ENCODE measurements at regions not wholly inside any gene's neighbourhood (a gene's known extent, or its start where the extent isn't known, plus 50 kb on each side); places are given as distances from the start of the nearest gene placed in this dataset.

DNA sequence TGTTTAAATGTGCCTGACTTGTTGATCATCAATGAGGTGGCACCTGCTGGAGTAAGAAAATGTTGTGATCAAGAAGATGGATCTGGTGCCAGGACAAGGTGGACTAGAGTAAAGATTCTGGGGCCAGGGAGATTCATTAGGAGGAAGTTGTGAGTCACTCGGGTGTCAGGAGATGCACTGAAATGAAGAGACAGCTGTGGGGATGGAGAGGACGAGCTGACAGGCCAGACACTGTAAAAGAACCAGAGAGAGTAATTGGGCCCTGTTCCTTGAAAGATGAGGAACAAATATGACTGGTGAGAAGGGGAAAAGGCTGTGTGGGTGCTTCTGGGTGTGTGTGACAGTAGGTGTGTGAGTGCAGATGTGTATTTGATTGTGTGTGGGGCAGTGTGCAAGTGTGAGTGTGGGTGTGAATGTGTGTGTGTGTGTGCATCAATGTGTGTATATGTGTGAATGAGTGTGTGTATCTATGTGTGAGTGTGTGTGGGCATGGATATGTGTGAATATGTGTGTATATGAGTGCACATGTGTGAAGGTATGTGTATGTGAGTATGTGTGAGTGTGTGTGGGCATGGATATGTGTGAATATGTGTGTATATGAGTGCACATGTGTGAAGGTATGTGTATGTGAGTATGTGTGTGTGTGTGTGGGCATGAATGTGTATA, 260.5 kb downstream of the RFC3 start:
- Mint-ChIP-seq H3K9me3 (peaks cover 0 to 6% (median 4%) of the 10 kb centered on the region in 5 donors), H3K4me1 (no peaks in the 10 kb centered on the region), H3K4me3 (no peak overlapping the region), H3K27me3 (no peaks in the 10 kb centered on the region), H3K36me3 (no peaks in the 10 kb centered on the region), H3K27ac (no peak overlapping the region)
- Histone ChIP-seq H3K4me3 (ENCODE audit: low read length) (no peak overlapping the region), H3K9me3 (ENCODE audit: low read length) (no peaks in the 10 kb centered on the region), H3K4me1 (ENCODE audit: insufficient read depth, low read length) (no peaks in the 10 kb centered on the region), H3K36me3 (ENCODE audit: insufficient read depth, low read length) (no peaks in the 10 kb centered on the region), H3K27me3 (ENCODE audit: insufficient read depth, low read length, poor library complexity, severe bottlenecking) (no peaks in the 10 kb centered on the region), H3K27ac (ENCODE audit: low read depth, low read length) (no peak overlapping the region)
- DNase-seq = no peak
- POLR2A ChIA-PET = no interaction called here
- CTCF ChIA-PET = no interaction called here

DNA sequence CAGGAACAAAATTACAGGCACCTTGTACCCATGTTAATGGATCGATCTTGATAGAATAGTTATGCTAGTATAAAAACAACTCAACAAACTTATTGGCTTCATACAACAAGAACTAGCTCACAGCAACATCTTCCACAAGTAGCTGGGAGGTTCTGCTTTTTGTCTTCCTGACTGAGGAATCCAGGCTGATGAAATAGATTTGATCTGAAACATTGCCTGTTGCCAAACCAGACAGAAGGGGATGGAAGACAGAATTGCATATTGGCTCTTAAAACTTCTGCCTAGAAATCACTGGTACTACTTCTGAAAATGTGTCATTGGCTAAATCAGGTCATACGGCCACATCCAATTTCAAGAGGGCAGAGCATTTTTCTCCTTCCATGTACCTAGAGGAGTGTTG, 267.3 kb downstream of the RFC3 start:
- Histone ChIP-seq H3K36me3 (ENCODE audit: insufficient read depth, low read length) (no peaks in the 10 kb centered on the region), H3K27ac (ENCODE audit: low read depth, low read length) (no peak overlapping the region), H3K4me3 (ENCODE audit: low read length) (no peak overlapping the region), H3K27me3 (ENCODE audit: insufficient read depth, low read length, poor library complexity, severe bottlenecking) (no peaks in the 10 kb centered on the region), H3K9me3 (ENCODE audit: low read length) (no peaks in the 10 kb centered on the region), H3K4me1 (ENCODE audit: insufficient read depth, low read length) (no peaks in the 10 kb centered on the region)
- POLR2A ChIA-PET = no interaction called here
- H3K27me3 Mint-ChIP-seq = no peaks in the 10 kb centered on the region
- no peaks in the 10 kb centered on the region for H3K36me3 Mint-ChIP-seq
- no peaks in the 10 kb centered on the region for H3K4me1 Mint-ChIP-seq
- no peak for DNase-seq
- H3K9me3 Mint-ChIP-seq = peaks cover 0 to 6% (median 0%) of the 10 kb centered on the region in 5 donors
- no peak overlapping the region for H3K4me3 Mint-ChIP-seq
- H3K27ac Mint-ChIP-seq = no peak overlapping the region
- CTCF ChIA-PET = no interaction called here

DNA sequence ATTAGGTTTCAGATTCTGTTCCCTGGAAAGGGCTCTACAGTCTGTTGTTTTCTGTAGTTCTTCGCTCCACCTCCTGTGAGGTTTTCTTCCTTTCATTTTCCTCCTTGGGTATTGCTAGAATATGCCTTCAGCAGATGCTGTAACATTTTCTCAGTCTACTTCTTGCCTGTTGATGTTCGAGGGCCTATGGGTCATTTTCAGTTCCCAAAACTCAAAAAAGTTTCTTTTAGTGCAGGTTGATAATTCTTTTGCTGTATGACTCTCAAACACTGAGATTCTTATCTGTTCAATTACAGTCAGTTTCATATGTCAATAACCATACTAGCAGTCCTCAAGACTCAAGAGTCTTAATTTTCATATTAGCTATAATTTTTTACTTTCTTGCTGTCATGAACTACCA, 268.3 kb downstream of the RFC3 start:
- H3K4me1 ChIP-seq (ENCODE audit: insufficient read depth, low read length) = no peaks in the 10 kb centered on the region
- no peaks in the 10 kb centered on the region for H3K9me3 ChIP-seq (ENCODE audit: low read length)
- no peaks in the 10 kb centered on the region for H3K36me3 Mint-ChIP-seq
- no peak overlapping the region for H3K4me3 Mint-ChIP-seq
- H3K27ac Mint-ChIP-seq = no peak overlapping the region
- peaks cover 0 to 6% (median 0%) of the 10 kb centered on the region in 5 donors for H3K9me3 Mint-ChIP-seq
- no peaks in the 10 kb centered on the region for H3K27me3 Mint-ChIP-seq
- H3K27me3 ChIP-seq (ENCODE audit: insufficient read depth, low read length, poor library complexity, severe bottlenecking) = no peaks in the 10 kb centered on the region
- H3K36me3 ChIP-seq (ENCODE audit: insufficient read depth, low read length) = no peaks in the 10 kb centered on the region
- H3K4me3 ChIP-seq (ENCODE audit: low read length) = no peak overlapping the region
- ChIA-PET CTCF (no interaction called here), POLR2A (no interaction called here)
- H3K27ac ChIP-seq (ENCODE audit: low read depth, low read length) = no peak overlapping the region
- DNase-seq = no peak
- no peaks in the 10 kb centered on the region for H3K4me1 Mint-ChIP-seq

DNA sequence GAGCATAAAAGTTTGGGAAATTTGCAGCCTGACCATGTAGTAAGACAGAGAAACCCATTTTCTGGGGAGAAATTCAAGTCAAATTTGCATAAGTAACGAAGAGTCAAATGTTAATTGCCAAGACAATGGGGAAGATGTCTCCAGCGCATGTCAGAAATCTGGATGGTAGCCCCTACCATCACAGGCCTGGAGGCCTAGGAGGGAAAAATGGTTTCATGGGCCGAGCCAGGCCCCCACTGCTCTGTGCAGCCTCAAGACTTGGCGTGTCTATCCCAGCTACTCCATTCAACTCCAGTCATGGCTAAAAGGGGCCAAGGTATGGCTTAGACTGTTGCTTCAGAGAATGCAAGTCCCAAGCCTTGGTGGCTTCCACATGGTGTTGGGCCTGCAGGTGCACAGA, 269.8 kb downstream of the RFC3 start:
- no peak overlapping the region for H3K27ac ChIP-seq (ENCODE audit: low read depth, low read length)
- Mint-ChIP-seq H3K9me3 (peaks cover 0 to 6% (median 0%) of the 10 kb centered on the region in 5 donors), H3K27me3 (no peaks in the 10 kb centered on the region), H3K4me3 (no peak overlapping the region), H3K4me1 (no peaks in the 10 kb centered on the region), H3K36me3 (no peaks in the 10 kb centered on the region), H3K27ac (no peak overlapping the region)
- no peaks in the 10 kb centered on the region for H3K9me3 ChIP-seq (ENCODE audit: low read length)
- ChIA-PET POLR2A (no interaction called here), CTCF (no interaction called here)
- no peak for DNase-seq
- no peaks in the 10 kb centered on the region for H3K27me3 ChIP-seq (ENCODE audit: insufficient read depth, low read length, poor library complexity, severe bottlenecking)
- H3K36me3 ChIP-seq (ENCODE audit: insufficient read depth, low read length) = no peaks in the 10 kb centered on the region
- H3K4me3 ChIP-seq (ENCODE audit: low read length) = no peak overlapping the region
- H3K4me1 ChIP-seq (ENCODE audit: insufficient read depth, low read length) = no peaks in the 10 kb centered on the region

DNA sequence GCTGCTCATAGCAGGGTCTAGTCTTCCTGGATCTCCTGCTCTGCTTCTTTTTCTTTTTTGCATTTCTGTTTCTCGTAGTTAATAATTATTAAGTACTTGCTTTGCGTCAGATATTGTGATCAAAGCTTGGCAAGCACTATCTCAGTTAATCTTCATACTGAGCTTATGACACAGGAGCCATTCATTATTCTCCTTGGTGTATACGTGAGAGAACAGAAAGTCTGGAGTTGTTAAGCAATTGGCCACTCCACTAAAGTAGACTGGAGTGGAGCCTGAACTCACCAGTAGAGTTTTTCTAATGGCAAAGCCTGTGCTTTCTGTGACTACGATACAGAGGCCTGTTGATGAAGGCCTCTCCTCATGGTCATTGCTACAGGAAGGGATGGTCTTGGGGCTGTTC, 285.9 kb downstream of the RFC3 start:
- CTCF ChIA-PET = no interaction called here
- Histone ChIP-seq H3K27me3 (ENCODE audit: insufficient read depth, low read length, poor library complexity, severe bottlenecking) (no peaks in the 10 kb centered on the region), H3K27ac (ENCODE audit: low read depth, low read length) (no peak overlapping the region), H3K9me3 (ENCODE audit: low read length) (no peaks in the 10 kb centered on the region), H3K4me1 (ENCODE audit: insufficient read depth, low read length) (no peaks in the 10 kb centered on the region), H3K4me3 (ENCODE audit: low read length) (no peak overlapping the region), H3K36me3 (ENCODE audit: insufficient read depth, low read length) (no peaks in the 10 kb centered on the region)
- Mint-ChIP-seq H3K9me3 (peaks cover 0 to 2% (median 0%) of the 10 kb centered on the region in 5 donors), H3K4me3 (no peak overlapping the region), H3K27ac (no peak overlapping the region), H3K27me3 (peaks cover 0 to 1% of the 10 kb centered on the region in 2 donors), H3K36me3 (no peaks in the 10 kb centered on the region), H3K4me1 (no peaks in the 10 kb centered on the region)
- POLR2A ChIA-PET = no interaction called here
- DNase-seq = no peak

DNA sequence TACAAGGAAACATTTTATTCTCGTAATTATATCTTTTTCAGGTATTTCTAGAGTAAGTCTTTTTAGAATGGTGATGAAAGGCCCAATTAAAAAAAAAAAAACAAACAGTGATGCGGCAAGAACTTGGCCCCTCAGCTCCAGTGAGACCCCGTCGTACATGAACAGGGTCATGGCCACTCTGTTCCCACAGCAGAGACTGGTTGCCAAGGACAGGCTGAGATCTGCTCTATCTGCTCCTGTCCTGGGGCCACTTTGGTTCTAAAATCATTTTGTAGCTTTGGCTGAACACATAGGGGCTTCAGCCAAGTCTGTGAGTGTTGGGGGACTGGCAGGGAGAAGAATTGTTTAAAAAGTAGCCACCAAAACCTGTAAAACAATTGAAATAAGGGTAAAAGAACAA, 286.9 kb downstream of the RFC3 start:
- CTCF ChIA-PET = no interaction called here
- no peak for DNase-seq

DNA sequence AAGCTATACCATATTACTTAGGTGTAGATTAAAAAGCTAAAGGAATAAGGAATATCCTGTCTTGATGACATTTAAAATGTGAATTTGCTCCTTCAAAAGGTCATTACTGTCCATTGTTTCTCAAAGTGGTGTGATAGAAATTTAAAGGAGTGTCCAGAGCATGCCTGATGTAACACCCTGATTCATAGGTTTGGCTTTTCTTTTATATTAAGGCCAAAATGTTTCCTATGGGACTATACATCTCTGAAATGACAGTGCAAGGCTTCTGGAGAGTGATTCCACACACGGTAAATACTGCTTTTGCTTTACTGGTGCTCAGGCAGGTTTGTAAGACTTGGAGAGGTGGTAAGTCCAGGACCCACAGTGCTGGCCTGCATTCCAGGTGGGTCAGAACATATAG, 289.9 kb downstream of the RFC3 start:
- no peak overlapping the region for H3K4me3 ChIP-seq (ENCODE audit: low read length)
- peaks cover 0 to 1% of the 10 kb centered on the region in 2 donors for H3K27me3 Mint-ChIP-seq
- DNase-seq = no peak
- H3K9me3 Mint-ChIP-seq = peaks cover 0 to 17% (median 2%) of the 10 kb centered on the region in 5 donors
- no peaks in the 10 kb centered on the region for H3K27me3 ChIP-seq (ENCODE audit: insufficient read depth, low read length, poor library complexity, severe bottlenecking)
- H3K27ac ChIP-seq (ENCODE audit: low read depth, low read length) = no peak overlapping the region
- H3K36me3 Mint-ChIP-seq = no peaks in the 10 kb centered on the region
- H3K4me3 Mint-ChIP-seq = no peak overlapping the region
- H3K9me3 ChIP-seq (ENCODE audit: low read length) = no peaks in the 10 kb centered on the region
- H3K4me1 Mint-ChIP-seq = no peaks in the 10 kb centered on the region
- H3K27ac Mint-ChIP-seq = no peak overlapping the region
- POLR2A ChIA-PET = no interaction called here
- H3K4me1 ChIP-seq (ENCODE audit: insufficient read depth, low read length) = no peaks in the 10 kb centered on the region
- CTCF ChIA-PET = no interaction called here
- no peaks in the 10 kb centered on the region for H3K36me3 ChIP-seq (ENCODE audit: insufficient read depth, low read length)

More for the DNA sequence above, 286.9 kb downstream of the RFC3 start:
- Histone ChIP-seq H3K9me3 (ENCODE audit: low read length) (no peaks in the 10 kb centered on the region), H3K36me3 (ENCODE audit: insufficient read depth, low read length) (no peaks in the 10 kb centered on the region), H3K27ac (ENCODE audit: low read depth, low read length) (no peak overlapping the region), H3K27me3 (ENCODE audit: insufficient read depth, low read length, poor library complexity, severe bottlenecking) (no peaks in the 10 kb centered on the region), H3K4me1 (ENCODE audit: insufficient read depth, low read length) (no peaks in the 10 kb centered on the region), H3K4me3 (ENCODE audit: low read length) (no peak overlapping the region)
- Mint-ChIP-seq H3K9me3 (peaks cover 0 to 10% (median 2%) of the 10 kb centered on the region in 5 donors), H3K36me3 (no peaks in the 10 kb centered on the region), H3K4me3 (no peak overlapping the region), H3K27me3 (peaks cover 0 to 1% of the 10 kb centered on the region in 2 donors), H3K4me1 (no peaks in the 10 kb centered on the region), H3K27ac (no peak overlapping the region)
- POLR2A ChIA-PET = no interaction called here

DNA sequence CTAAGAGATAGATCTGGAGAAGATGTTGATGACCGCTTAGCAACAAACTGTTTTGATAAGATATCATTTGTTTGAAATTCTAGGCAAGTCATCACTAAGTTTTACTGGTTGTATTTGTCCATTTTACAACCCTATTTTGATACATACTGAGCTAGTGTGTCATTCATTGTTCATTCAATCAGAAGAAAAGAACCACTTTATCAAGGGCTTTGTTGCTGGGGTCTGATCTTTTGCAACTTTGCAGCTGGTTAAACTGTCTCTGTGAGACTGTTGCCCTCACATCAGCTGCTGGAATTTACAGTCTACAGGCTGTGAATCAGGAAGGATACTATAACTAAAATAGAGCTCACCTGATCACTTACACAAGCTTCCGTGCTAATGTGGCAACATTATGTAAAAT, 290.5 kb downstream of the RFC3 start:
- H3K4me1 Mint-ChIP-seq = no peaks in the 10 kb centered on the region
- H3K36me3 Mint-ChIP-seq = no peaks in the 10 kb centered on the region
- peaks cover 0 to 17% (median 2%) of the 10 kb centered on the region in 5 donors for H3K9me3 Mint-ChIP-seq
- no peak overlapping the region for H3K4me3 Mint-ChIP-seq
- no peak for DNase-seq
- H3K4me1 ChIP-seq (ENCODE audit: insufficient read depth, low read length) = no peaks in the 10 kb centered on the region
- no peaks in the 10 kb centered on the region for H3K9me3 ChIP-seq (ENCODE audit: low read length)
- POLR2A ChIA-PET = no interaction called here
- no peak overlapping the region for H3K27ac Mint-ChIP-seq
- no peak overlapping the region for H3K4me3 ChIP-seq (ENCODE audit: low read length)
- CTCF ChIA-PET = no interaction called here
- no peaks in the 10 kb centered on the region for H3K36me3 ChIP-seq (ENCODE audit: insufficient read depth, low read length)
- H3K27me3 ChIP-seq (ENCODE audit: insufficient read depth, low read length, poor library complexity, severe bottlenecking) = no peaks in the 10 kb centered on the region
- H3K27ac ChIP-seq (ENCODE audit: low read depth, low read length) = no peak overlapping the region
- peaks cover 0 to 1% of the 10 kb centered on the region in 2 donors for H3K27me3 Mint-ChIP-seq

DNA sequence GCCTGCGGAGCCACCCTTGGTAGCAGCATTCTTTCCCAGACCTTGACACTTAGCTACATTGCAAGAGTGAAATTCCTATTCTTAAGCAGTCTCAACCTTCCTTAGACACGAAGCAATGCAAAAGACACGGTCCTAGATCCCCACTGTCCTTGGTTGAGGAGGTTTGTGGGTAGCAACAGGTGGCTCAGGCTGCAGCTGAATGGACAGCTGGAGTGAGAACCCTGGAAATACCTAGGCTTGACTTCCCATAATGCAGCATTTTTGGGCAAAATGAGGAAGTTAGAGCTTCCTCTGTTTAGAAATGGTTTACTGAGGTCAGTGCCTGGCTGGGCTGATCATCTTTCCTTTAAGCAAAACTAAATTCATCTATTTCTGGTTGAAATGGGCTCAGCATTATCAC, 296.6 kb downstream of the RFC3 start:
- Histone ChIP-seq H3K27me3 (ENCODE audit: insufficient read depth, low read length, poor library complexity, severe bottlenecking) (no peaks in the 10 kb centered on the region), H3K27ac (ENCODE audit: low read depth, low read length) (no peak overlapping the region), H3K4me1 (ENCODE audit: insufficient read depth, low read length) (no peaks in the 10 kb centered on the region), H3K9me3 (ENCODE audit: low read length) (no peaks in the 10 kb centered on the region), H3K36me3 (ENCODE audit: insufficient read depth, low read length) (no peaks in the 10 kb centered on the region), H3K4me3 (ENCODE audit: low read length) (no peak overlapping the region)
- no peak for DNase-seq
- Mint-ChIP-seq H3K27me3 (no peaks in the 10 kb centered on the region), H3K9me3 (peaks cover 0 to 10% (median 1%) of the 10 kb centered on the region in 5 donors), H3K27ac (no peak overlapping the region), H3K36me3 (no peaks in the 10 kb centered on the region), H3K4me3 (no peak overlapping the region), H3K4me1 (no peaks in the 10 kb centered on the region)
- ChIA-PET POLR2A (no interaction called here), CTCF (interaction anchor here (0.6 kb wide), 1 partner anchor 405 kb away, joined by 3 read pairs; no protein-coding TSS in a partner anchor)

Measured in CD8-positive, alpha-beta memory T cell (primary cell).